ENCODE measurements at regions not wholly inside any gene's neighbourhood (a gene's known extent, or its start where the extent isn't known, plus 50 kb on each side); places are given as distances from the start of the nearest gene placed in this dataset.

DNA sequence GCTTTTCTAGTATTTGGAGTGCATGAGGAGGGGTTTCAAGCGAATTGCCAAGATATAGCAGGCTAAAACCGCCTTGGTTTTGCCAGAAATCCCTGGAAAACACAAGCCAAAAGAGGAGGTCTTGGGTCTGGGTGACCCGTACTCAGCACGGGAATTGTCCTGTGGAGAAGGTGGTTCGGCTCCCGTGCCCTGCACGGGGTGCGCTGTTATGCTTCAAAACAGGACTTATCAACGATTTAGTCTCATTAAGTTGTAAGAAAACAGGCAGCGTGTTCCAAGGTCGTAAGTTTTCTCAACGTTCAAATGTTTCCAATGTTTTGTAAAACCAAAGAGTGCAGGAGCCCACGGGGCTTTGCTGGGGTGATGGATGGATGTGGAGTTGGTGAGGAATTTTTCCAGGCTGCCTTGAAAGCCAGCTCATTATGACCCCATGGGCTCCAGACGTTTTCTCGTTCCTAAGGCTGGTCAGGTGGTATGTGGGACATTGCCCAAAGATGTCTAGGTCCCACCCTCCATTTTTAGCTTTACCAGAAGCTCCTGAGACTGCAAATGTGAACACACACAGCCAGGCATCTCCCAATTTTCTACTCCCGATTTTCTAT, 75.4 kb upstream of the CLDN14 start:
- DNase-seq: no peak

GRCh38 chr21:36557316-36557715, 77.4 kb upstream of the CLDN14 start:
- no peak for DNase-seq

DNA sequence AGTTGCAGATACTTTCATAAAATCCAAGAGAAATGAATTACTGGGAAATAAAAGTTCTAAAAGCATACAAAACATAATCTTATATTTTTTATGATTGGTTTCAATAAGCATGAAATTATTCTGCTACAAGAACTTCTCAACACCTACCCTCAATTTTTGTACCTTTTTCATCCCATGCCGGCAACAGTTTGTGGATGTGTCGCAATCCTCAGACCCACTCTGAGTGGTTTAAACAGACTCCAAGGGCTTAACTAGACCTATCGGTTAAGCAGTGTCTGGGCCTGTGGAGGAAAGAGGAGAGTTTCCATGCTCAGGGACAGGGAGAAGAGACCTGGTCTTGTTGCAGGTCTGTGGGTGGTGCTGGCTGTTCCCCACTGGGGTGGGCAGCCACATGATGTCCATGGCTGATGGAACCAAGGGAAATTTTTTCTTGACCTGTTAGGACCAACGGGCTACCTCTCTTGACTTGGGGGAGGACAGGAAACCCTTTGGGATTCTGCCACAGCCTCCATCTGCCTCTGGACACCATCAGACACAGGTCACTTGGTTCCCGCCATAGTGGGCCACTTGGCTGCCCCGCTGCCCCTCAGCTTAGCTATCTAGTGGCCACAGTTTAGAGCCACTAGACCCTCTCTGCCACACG, 81.1 kb upstream of the CLDN14 start:
- DNase-seq: no peak

DNA sequence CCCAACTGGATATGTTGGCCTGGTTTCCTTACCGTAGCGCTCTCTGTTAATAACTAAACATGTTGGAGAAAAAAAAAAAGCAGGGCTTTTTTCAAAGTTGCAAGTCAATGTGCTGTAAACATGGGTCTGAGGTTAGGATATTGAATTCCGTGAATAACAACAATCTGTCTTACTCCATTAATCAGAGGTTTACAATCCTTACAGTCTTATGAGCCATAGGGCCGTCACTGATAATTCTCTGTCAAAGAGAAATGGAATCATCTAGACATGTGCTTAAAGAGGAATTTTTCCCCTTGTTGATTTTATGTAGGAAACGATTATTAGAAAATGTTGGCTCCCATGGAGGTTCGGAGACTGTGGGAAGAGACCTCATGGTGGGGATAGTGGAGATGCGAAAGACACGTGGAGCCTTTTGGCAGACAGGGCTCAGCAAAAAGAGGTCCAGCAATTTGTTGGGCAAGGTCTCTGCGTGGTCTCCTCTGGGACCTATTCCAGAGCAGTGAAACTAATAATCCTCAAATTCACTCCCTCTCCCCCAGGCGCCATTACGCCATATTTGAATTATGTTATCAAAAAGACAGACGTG, 83.5 kb upstream of the CLDN14 start:
- DNase-seq: no peak

DNA sequence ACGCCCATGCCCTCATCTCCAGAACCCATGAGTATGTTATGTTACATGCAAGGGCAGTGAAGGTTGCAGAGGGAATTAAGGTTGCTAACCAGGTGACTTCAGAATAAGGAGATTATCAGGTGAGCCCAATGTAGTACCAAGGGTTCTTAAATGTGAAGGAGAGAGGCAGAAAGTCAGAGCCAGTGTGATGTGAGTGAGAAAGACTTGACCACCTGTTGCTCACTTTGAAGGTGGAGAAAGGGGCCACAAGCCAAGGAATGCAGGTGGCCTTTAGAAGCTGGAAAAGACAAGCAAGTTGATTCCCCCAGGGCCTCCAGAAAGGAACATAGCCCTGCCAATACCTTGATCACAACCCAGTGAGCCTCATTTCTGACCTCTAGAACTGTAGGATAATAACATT, 84.7 kb upstream of the CLDN14 start:
- DNase-seq: no peak

DNA sequence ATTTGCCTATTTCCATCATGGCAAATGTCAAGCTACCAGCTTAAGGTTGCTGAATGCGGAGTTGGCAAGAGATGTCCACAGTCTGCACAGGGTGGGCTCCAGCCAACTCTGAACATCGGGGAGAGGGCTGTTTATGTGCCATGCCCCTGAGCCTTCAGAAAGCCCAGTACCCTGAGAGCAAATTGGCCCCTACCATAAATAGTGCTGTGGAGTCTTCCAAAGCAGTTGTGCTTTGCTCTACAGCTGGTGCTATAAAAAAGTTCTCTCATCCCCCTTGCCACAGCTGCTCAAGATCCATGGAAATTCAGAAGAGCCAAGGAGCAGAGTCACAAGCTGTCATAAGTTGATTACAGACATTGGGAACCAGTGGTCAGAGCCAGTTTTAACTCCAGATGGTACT, 85.6 kb upstream of the CLDN14 start:
- no peak for DNase-seq

GRCh38 chr21:36566644-36567043, 86.7 kb upstream of the CLDN14 start:
- no peak for DNase-seq

- DNase-seq: no peak
Measured at GRCh38 chr21:36567216-36567885, 87.4 kb upstream of the CLDN14 start.

- no peak for DNase-seq
Measured at GRCh38 chr21:36569511-36569910, 89.6 kb upstream of the CLDN14 start.

DNA sequence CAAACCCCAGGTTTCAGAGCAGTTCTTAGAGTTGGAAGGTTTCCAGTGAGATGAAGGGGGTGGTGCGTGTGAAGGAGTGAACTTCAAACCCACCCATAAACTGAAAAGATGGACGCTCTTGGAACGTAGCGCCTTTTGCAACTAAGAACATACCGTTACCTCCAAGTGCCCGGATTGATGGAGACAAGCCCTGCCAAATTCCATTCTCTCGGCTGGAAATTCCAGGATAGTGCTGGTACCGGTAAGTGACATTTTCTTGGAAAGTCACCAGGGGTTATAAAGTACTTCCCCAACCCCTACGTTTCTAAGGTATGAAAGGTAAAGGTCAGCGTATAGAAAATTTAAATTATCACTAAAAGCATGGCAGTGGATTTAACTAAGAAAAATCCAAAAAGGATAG, 91.6 kb upstream of the CLDN14 start:
- no peak for DNase-seq

DNA sequence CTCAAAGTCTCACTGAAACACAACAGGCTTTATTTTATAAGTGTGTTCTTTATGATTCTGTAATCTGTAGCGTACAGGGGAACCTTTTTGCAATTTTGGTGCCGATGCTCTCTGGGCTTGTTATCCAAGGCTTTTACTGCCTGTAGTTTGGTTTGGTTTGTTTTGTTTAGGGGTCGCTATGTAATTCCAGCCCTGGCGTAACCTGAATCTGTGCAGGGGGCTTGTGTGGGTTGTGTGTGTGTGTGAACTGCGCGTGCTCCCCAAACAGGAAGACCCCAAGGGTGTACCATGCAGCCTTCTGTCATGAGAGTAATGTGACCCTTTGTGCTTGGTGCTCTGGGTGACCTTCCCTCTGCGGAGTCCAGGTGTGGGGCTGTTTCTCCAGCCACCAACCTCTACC, 92.1 kb upstream of the CLDN14 start:
- no peak for DNase-seq

DNA sequence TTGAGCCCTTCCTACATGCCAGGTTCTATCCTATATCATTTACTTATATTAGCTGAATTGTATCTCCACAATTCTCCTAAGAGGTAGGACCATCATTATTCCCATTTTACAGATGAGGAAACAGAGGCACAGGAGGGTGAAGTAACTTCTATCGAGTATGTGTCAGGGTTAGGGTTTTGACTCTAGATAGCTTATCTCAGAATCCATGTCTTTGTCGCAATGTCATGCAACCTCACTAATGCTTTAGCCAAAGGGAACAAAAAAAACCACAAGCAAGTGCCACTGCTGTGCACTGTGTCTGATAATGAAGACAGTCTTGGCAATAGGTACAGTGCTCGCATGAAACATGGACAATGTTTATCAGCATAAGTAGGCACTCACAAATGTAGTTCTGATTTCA, 95.4 kb upstream of the CLDN14 start:
- no peak for DNase-seq

GRCh38 chr21:36576441-36576840, 96.5 kb upstream of the CLDN14 start:
- DNase-seq: no peak

DNA sequence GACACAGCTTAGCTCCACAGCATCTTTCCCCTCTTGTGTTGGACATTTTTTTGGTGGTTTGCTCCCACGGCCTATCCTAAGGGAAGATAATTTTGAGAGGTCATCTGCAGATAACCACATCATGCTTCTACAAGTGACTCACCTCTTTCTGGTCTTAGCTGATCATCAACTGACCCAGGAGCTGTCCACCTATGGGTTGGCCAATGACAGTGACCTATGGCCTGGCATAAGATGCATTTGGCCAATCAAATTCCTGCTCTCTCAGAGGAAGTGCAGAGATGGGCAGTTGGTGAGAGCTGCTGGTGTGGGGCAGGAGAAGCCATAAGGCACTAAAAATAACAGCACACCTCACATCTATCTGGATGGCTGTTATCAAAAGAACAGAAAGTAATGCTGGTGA, 100.0 kb upstream of the CLDN14 start:
- no peak for DNase-seq

GRCh38 chr21:36582271-36582670, 102.3 kb upstream of the CLDN14 start:
- DNase-seq: no peak

- DNase-seq: no peak
Measured at GRCh38 chr21:36583591-36583990, 103.7 kb upstream of the CLDN14 start.

DNA sequence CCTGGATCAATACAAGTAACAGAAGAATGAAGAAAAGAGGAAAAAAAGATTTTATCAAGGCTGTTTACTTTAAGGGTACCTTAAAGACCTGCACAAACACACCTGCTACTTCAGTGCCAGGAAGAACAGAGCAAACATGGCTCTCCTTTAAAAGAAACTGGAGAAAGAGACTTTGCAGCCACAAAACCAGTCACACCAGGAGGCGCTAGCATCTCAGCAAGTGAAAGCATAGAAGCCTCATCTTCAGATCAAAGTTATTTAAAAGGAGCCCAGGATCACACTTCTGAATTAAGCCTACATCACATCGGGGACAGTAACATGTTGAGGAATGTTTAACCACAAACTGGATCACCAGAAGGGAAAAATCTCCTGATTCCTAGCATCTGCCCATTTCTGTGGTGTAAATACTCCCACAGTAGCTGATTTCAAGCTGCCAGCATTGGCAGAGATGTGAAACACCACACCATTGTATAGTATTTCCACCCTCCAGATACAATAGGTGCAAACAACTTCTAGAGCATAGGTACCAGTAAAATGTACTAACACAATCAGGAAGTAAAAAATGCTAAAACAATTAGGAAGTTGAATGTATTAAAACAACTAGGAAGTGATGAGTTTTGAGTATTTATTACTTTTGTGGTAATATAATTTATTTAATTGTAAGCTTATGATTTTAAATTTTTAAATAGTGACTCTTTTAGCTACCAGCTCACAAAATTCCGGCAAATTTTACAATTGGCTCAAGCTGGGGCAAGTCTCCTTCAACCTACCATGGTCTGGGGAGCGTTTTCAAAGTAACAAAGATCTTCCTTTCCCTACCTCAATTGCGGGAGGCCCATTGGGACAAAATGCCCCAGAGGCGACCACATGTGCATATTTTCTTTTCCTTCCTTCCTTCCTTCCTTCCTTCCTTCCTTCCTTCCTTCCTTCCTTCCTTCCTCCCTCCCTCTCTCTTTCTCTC, 105.3 kb upstream of the CLDN14 start:
- DNase-seq: no peak

DNA sequence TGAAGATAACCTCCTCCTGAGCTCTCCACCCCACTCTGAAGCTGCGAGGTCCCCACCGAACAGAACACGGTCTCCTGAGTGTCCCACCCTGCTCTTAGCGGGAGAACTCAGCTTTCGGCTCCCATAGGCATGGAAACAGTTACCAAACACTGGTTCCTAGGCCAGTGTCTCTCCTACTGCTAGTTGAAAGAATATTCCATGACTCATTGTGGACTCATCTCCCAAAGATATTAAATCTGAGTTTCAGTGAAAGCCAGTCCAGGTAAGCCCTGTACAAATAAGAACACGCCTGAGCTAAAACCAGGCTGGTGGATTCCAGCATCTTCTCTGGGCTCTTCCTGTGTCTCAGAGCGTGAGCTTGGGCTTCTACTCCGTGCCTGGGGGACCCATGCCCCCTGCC, 107.5 kb upstream of the CLDN14 start:
- no peak for DNase-seq

DNA sequence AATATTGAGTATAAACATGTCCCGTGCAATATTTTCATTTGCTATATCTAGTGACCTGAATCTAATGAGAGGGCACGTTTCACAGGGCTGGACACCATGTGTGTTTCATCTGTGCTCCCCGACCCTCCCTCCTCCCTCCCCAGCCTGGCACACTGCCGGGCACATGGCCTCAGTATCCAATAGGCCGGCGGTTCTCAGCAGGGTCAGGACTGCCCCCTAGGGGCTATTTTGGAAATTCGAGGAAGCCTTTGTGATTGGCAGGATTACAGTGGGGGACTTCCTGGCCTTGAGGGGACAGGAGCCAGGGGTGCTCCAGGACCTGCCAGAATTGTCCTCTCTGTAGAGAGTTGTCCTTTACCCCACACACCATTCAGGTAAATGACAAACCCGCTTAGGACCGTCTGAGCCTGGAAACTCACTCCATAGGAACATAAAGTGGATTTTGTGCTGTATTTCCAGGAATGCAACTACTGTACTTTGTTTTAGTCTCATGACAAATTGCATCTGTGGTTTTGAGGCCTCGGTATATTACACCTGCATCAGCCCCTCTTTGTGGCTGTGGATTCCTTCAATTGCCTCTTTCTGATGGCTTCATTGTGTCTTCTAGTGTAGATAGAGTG, 109.5 kb upstream of the SIM2 start:
- DNase-seq: no peak

DNA sequence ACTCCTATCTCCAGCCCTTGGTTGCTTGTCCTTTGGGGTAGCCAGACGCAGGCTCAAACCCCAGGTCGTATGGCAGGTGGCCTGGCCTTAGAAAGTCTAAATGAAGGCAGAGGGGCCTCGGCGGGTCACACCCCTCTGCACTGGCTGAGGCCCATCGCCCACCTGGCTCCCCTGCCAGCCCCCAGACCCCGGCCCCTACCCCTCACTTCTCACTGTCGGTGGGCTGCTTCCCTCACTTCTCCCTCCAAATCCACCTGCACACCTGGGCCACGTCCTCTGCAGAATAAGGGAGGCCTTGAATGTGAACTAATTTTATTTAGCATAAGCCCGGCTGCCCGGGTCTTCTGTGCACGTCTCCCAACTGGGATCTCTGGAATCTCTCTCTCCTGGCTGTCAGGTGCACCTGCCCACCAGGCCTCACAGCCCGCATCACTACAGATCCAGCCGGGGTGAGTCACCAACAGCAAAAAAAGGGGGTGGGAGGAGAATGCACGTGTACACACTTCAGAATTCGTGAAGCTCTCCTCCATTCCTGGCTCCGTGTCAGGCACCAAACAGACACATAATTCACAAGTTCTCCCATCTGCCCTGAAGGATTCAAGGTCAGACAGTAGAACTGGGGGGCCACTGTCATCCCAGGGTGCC, 107.5 kb upstream of the SIM2 start:
- no peak for DNase-seq

- no peak for DNase-seq
Measured at GRCh38 chr21:36596174-36596573, 102.7 kb upstream of the SIM2 start.

GRCh38 chr21:36601362-36601761, 97.6 kb upstream of the SIM2 start:
- no peak for DNase-seq
